HG02870 (cell line): ENCODE measurements at regions not wholly inside any gene's neighbourhood (a gene's known extent, or its start where the extent isn't known, plus 50 kb on each side); places are given as distances from the start of the nearest gene placed in this dataset.
"Not testable (repeated sequence)": the region's sequence is repeated elsewhere in the genome, so short reads cannot be mapped to it uniquely, and the experiment has no call there.

Source experiments
- ATAC-seq: cut with Tn5 transposase; IDR thresholded peaks from one replicate; pipeline ENCODE4 v1.9.1; 2021; ENCODE audit warnings: mild to moderate bottlenecking, moderate library complexity; ENCODE audit not compliant: unreplicated experiment

- ATAC-seq = no peak
Measured at GRCh38 chr6:8881663-8882062, 446.3 kb upstream of the SLC35B3 start.

GRCh38 chr6:8879334-8879733, 444.0 kb upstream of the SLC35B3 start:
- no peak for ATAC-seq

- ATAC-seq = no peak
Measured at GRCh38 chr6:8875986-8876385, 440.6 kb upstream of the SLC35B3 start.

- no peak for ATAC-seq
Measured at GRCh38 chr6:8872589-8872988, 437.2 kb upstream of the SLC35B3 start.

- ATAC-seq = no peak
Measured at GRCh38 chr6:8865451-8865850, 430.1 kb upstream of the SLC35B3 start.

DNA sequence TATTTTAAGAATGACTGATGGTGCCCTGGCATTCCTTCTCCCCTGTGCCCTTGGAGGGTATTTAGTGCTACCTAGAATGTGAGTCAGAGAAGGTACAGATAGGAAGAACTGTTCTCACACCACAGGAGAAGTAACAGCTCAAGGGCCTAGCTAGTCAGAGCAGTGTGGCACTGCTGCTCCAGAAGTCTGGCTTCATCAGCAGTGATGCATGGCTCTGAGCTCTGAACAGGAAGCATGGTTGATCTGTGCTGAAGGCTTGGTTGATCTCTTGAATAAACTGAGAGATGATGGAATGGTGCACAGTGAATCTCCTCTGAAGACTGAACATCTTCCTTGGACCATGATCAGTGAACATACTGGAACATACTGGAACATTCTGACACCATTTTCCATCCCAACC, 425.3 kb upstream of the SLC35B3 start:
- ATAC-seq = no peak

DNA sequence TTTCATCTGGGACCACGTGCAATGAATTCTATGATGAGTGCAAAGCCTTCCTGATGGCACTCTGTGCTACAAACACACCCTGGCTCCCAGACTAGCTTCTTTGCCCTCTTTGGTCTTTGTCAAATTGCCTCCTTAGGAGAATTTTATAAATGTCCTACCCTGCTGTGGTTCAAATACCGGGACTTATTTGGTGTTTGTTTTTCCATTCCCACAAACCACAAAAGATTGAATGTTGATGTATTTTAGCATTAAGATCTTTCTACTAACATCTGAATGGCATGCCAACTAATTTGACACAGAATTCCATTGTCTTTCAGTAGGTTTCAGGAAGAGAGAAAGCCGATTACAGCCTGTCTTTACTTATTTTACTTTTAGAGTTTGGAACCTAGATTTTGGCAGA, 424.2 kb upstream of the SLC35B3 start:
- ATAC-seq = no peak

DNA sequence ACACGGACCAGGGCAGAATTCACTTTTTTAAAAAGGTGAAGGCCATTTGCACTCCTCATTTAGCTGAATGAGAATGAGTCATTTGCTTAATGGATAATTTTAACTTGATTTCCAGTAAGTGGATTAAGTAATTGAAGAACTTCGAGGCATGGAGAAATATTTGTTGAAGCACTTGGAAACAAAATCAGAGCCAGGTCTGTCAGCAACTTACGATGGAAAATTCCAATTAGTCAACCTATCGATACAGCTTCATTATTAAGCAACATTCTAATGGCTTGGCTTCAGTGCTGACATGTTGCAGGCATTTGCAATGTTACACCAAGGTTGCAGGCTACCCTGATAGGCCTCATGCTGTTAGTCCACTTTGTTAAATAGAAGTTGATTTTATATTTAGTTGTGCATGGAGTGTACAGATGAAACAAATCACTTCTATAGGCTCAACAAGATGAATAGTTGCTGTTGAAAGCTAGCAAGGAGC, 423.5 kb upstream of the SLC35B3 start:
- ATAC-seq = no peak

- no peak for ATAC-seq
Measured at GRCh38 chr6:8857160-8857559, 421.8 kb upstream of the SLC35B3 start.

DNA sequence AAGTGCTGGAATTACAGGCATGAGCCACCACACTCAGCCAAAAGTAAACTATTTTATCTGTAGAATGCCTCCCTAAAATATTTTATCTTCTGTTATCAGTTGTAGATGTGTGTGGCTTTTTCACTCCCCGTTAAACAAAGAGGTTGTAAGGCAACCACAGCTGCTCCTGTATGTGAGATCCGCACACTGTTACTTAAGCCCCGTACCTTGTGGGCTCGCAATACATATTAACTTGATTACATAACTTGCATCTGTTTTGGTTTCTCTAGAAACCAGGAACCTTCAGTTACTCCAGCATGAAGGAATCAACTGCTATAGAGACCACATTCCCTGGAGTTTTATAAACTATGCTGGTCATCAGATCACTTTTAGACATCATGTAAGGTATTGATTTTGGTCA, 420.1 kb upstream of the SLC35B3 start:
- no peak for ATAC-seq

- no peak for ATAC-seq
Measured at GRCh38 chr6:8852332-8852731, 417.0 kb upstream of the SLC35B3 start.

DNA sequence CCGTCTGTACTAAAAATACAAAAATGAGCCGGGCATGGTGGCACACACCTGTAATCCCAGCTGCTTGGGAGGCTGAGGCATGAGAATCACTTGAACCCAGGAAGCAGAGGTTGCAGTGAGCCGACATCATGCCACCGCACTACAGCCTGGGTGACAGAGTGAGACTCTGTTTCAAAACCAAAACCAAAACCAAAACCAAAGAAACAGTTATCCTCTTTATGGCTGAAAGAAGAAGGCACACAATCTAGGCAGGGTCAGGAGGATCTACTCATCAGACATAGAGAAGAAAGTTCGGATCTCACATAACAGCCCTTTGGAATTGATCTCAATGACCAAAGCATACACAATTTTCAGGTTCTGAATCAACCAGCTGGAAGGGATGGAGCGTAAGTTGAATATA, 411.3 kb upstream of the SLC35B3 start:
- ATAC-seq = not testable (repeated sequence)

GRCh38 chr6:8845690-8846089, 410.3 kb upstream of the SLC35B3 start:
- no peak for ATAC-seq

GRCh38 chr6:8844968-8845367, 409.6 kb upstream of the SLC35B3 start:
- no peak for ATAC-seq

DNA sequence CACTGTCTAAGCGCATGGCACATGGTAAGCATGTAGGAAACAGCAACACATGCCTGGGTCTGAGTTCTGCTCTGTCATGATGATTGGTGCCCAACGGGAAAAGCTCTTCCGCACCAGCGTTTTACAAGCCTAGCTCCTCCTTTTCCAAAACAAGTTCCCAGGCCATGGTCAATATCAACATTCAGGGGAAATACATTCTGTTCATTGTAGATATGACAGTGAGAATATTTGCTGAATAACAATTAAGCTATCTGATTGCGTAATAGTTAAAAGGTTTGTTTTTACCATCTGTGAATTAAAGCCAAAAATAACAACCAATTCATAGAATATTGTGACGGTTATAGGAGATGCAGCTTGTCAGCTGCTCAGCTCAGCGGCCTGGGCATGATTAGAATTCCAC, 404.3 kb upstream of the SLC35B3 start:
- ATAC-seq = no peak

GRCh38 chr6:8837343-8837742, 402.0 kb upstream of the SLC35B3 start:
- ATAC-seq = no peak

- not testable (repeated sequence) for ATAC-seq
Measured at GRCh38 chr6:8832695-8833094, 397.4 kb upstream of the SLC35B3 start.

DNA sequence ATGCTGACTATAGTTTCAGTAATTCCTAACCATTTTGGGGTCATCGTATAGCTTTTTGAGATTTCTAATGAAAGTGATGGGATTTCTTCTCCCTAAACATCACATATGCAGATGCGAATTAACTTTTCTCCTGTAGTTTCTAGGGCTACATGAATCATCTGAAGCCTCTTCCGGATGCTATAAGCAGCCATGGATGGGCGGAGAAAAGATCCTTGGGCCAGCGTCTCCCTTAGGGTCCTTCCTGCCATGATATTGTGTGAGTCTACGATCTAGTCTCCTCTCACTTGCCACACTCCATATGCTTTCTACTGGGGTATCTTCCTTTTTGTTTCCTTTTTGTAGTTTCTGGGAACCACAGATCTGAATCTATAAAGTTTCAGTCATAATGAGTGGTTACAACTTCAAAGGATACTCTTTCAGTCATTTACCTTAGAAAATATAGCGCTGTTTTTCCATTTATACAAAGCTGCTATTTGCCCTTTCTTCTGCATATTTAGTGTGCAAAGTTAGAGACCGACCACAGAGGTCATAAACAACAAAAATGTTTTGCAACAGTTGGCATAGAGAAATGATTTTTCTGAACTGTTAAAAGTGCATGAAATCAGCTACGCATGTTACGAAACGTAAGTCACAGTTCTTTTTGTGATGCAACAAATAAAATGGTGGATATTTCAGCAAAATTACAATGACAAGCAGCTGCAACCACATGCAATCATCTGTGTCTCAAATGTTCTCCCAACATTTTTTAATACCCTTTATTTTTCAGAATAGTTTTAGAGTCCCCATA, 396.2 kb upstream of the SLC35B3 start:
- ATAC-seq = no peak

DNA sequence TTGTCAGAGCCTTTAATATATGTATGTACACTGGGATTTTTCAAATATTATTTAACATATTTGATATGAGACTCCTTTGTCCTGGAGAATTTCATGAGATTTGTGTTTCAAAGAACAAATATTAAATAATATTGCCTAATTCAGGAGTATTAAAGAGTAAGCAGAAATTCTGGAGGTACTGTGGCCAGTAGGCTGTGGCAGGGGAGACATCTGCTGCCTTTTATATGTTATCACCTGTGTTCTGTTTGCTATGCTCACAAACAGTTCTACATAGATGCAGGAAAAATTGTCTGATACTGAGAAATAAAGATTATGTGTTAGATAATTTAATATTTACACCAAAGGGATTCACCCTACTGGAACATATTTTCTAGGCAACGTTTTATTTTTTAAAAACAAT, 395.4 kb upstream of the SLC35B3 start:
- no peak for ATAC-seq

GRCh38 chr6:8829796-8830195, 394.5 kb upstream of the SLC35B3 start:
- ATAC-seq = no peak

GRCh38 chr6:8829296-8829695, 394.0 kb upstream of the SLC35B3 start:
- no peak for ATAC-seq

GRCh38 chr6:8828376-8828775, 393.0 kb upstream of the SLC35B3 start:
- no peak for ATAC-seq

- no peak for ATAC-seq
Measured at GRCh38 chr6:8825726-8826125, 390.4 kb upstream of the SLC35B3 start.
